OCI-LY1 (cell line): ENCODE measurements at regions not wholly inside any gene's neighbourhood (a gene's known extent, or its start where the extent isn't known, plus 50 kb on each side); places are given as distances from the start of the nearest gene placed in this dataset.

ENCODE experiments used
- H2AFZ ChIP-seq: fragments of 200-600 bp; sonication (generic), shearing (Covaris generic); 2 replicates; pipeline ENCODE4 v1.6.0; 2014; ENCODE audit warnings: antibody characterized with exemption, mild to moderate bottlenecking, low read length
- H3F3A ChIP-seq: fragments of 200-600 bp; sonication (generic), shearing (Covaris generic); 2 replicates; pipeline ENCODE4 v1.6.0; 2014; ENCODE audit warnings: mild to moderate bottlenecking, antibody characterized with exemption, low read length, moderate library complexity; ENCODE audit not compliant: insufficient read depth
- H3K27ac ChIP-seq: fragments of 200-600 bp; sonication (generic); 2 replicates; pipeline ENCODE4 v1.5.1; 2014; ENCODE audit warnings: low read length, mixed run types, mild to moderate bottlenecking, low read depth; ENCODE audit not compliant: poor library complexity, severe bottlenecking
- H3K27me3 ChIP-seq: fragments of 200-600 bp; sonication (generic); 2 replicates; pipeline ENCODE4 v1.6.0; 2014; ENCODE audit warnings: antibody characterized with exemption, mild to moderate bottlenecking, low read length, moderate library complexity; ENCODE audit not compliant: insufficient read depth
- H3K36me3 ChIP-seq: fragments of 200-600 bp; sonication (generic); 2 replicates; pipeline ENCODE4 v1.6.1; 2014; ENCODE audit warnings: mild to moderate bottlenecking, antibody characterized with exemption, low read length, moderate library complexity, mixed read lengths; ENCODE audit not compliant: insufficient read depth
- H3K4me1 ChIP-seq: fragments of 200-600 bp; sonication (generic); 2 replicates; pipeline ENCODE4 v1.5.1; 2014; ENCODE audit warnings: mild to moderate bottlenecking, low read length, moderate library complexity; ENCODE audit not compliant: insufficient read depth, severe bottlenecking
- H3K4me2 ChIP-seq: fragments of 200-600 bp; sonication (generic), shearing (Covaris generic); 2 replicates; pipeline ENCODE4 v1.6.1; 2014; ENCODE audit warnings: low read length
- H3K4me3 ChIP-seq: fragments of 200-600 bp; sonication (generic); 2 replicates; pipeline ENCODE4 v1.5.1; 2014; ENCODE audit warnings: low read length, low read depth, mild to moderate bottlenecking, mixed read lengths; ENCODE audit not compliant: poor library complexity, severe bottlenecking
- H3K79me2 ChIP-seq: fragments of 200-600 bp; shearing (Covaris generic); 2 replicates; pipeline ENCODE4 v1.6.1; 2016; ENCODE audit warnings: mixed run types, low read length, mixed read lengths; ENCODE audit not compliant: insufficient read depth
- H3K9ac ChIP-seq: fragments of 200-600 bp; sonication (generic), shearing (Covaris generic); 2 replicates; pipeline ENCODE4 v1.6.1; 2014; ENCODE audit warnings: mild to moderate bottlenecking, low read length, mixed read lengths
- H3K9me2 ChIP-seq: fragments of 200-600 bp; sonication (generic), shearing (Covaris generic); 2 replicates; pipeline ENCODE4 v1.6.1; 2014; ENCODE audit warnings: low read depth, mild to moderate bottlenecking, low read length, mixed read lengths
- H3K9me3 ChIP-seq: fragments of 200-600 bp; shearing (Covaris generic); 2 replicates; pipeline ENCODE4 v1.6.1; 2014; ENCODE audit warnings: low read length, mixed read lengths
- H4K20me1 ChIP-seq: fragments of 200-600 bp; sonication (generic), shearing (Covaris generic); 2 replicates; pipeline ENCODE4 v1.6.0; 2016; ENCODE audit warnings: mild to moderate bottlenecking, low read length; ENCODE audit not compliant: insufficient read depth
- CTCF ChIP-seq: fragments of 200-600 bp; sonication (generic), shearing (Covaris generic); IDR thresholded peaks from 2 replicates; pipeline ENCODE4 v1.5.1; 2017; ENCODE audit warnings: mild to moderate bottlenecking, antibody characterized with exemption, low read length, moderate library complexity, mixed read lengths
- EZH2 ChIP-seq: fragments of 200-600 bp; sonication (generic), shearing (Covaris generic); IDR thresholded peaks from 2 replicates; pipeline ENCODE4 v1.8.0; 2017; ENCODE audit warnings: borderline replicate concordance, mixed run types, mild to moderate bottlenecking, antibody characterized with exemption, low read length, moderate library complexity, mixed read lengths

GRCh38 chr4:114267976-114268375 lies 288.5 kb upstream of the ARSJ start:
- TF ChIP-seq CTCF (no peak), EZH2 (no peak)
- Histone ChIP-seq H3F3A (no peaks in the 10 kb centered on the region), H3K9me3 (no peaks in the 10 kb centered on the region), H2AFZ (no peak overlapping the region), H3K27me3 (no peaks in the 10 kb centered on the region), H3K9ac (no peak overlapping the region), H4K20me1 (no peaks in the 10 kb centered on the region), H3K9me2 (no peaks in the 10 kb centered on the region), H3K36me3 (no peaks in the 10 kb centered on the region), H3K79me2 (no peaks in the 10 kb centered on the region), H3K27ac (no peak overlapping the region), H3K4me1 (no peaks in the 10 kb centered on the region), H3K4me3 (no peak overlapping the region), H3K4me2 (no peak overlapping the region)

DNA sequence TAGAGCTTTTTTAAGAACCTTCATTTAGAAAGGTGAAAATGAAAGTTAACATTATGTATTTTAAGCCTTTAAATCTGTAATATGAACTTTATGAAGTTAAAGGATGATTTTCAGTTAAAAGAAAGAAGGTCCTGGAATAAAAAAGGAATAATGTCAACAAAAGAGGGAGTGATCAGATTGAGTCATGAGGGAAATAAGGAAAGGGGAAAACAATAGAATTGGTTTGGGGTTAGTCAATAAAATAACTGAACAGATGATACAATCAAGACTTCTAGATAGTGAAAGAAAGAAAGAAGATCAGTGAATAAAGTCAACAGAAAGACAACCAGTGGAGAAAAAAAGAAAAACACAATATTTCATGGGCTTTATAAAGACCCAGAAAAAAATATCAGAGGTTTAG lies 291.6 kb upstream of the ARSJ start:
- H3K36me3 ChIP-seq = no peaks in the 10 kb centered on the region

GRCh38 chr4:114272226-114272625 lies 292.8 kb upstream of the ARSJ start:
- H3F3A ChIP-seq = no peaks in the 10 kb centered on the region
- H3K4me2 ChIP-seq = no peak overlapping the region
- TF ChIP-seq EZH2 (no peak), CTCF (no peak)
- H3K36me3 ChIP-seq = no peaks in the 10 kb centered on the region
- H3K4me1 ChIP-seq = no peaks in the 10 kb centered on the region
- H3K4me3 ChIP-seq = no peak overlapping the region
- H3K79me2 ChIP-seq = no peaks in the 10 kb centered on the region
- H3K27ac ChIP-seq = no peak overlapping the region
- H2AFZ ChIP-seq = no peak overlapping the region
- H3K9me3 ChIP-seq = no peaks in the 10 kb centered on the region
- no peaks in the 10 kb centered on the region for H4K20me1 ChIP-seq
- H3K9ac ChIP-seq = no peak overlapping the region
- no peaks in the 10 kb centered on the region for H3K27me3 ChIP-seq
- no peaks in the 10 kb centered on the region for H3K9me2 ChIP-seq

More for the DNA sequence above, 291.6 kb upstream of the ARSJ start:
- Histone ChIP-seq H3K9me3 (no peaks in the 10 kb centered on the region), H3K4me1 (no peaks in the 10 kb centered on the region), H3K27me3 (no peaks in the 10 kb centered on the region), H3K4me2 (no peak overlapping the region), H3K79me2 (no peaks in the 10 kb centered on the region), H3K9me2 (no peaks in the 10 kb centered on the region), H3K27ac (no peak overlapping the region), H3F3A (no peaks in the 10 kb centered on the region), H2AFZ (no peak overlapping the region), H3K9ac (no peak overlapping the region), H4K20me1 (no peaks in the 10 kb centered on the region), H3K4me3 (no peak overlapping the region)
- no peak for TF ChIP-seq CTCF
- no peak for TF ChIP-seq EZH2
